GM23248 (cell line): ENCODE measurements at regions not wholly inside any gene's neighbourhood (a gene's known extent, or its start where the extent isn't known, plus 50 kb on each side); places are given as distances from the start of the nearest gene placed in this dataset.

Source experiments
- DNase-seq: peaks from one replicate; pipeline ENCODE4 v3.0.0-alpha.2; 2015
- H2AFZ ChIP-seq: fragments of 200-600 bp; sonication (generic); 2 replicates; pipeline ENCODE4 v1.6.1; 2016; ENCODE audit warnings: antibody characterized with exemption
- H3F3A ChIP-seq: fragments of 200-600 bp; sonication (generic); 2 replicates; pipeline ENCODE4 v1.6.1; 2016; ENCODE audit warnings: mild to moderate bottlenecking, antibody characterized with exemption, mixed run types; ENCODE audit not compliant: insufficient read depth
- H3K27ac ChIP-seq: fragments of 200-600 bp; sonication (generic); 2 replicates; pipeline ENCODE4 v1.5.1; 2016; ENCODE audit warnings: mild to moderate bottlenecking
- H3K27me3 ChIP-seq: fragments of 200-600 bp; sonication (generic); replicated peaks from 2 replicates; pipeline ENCODE4 v1.6.1; 2016; ENCODE audit warnings: mild to moderate bottlenecking; ENCODE audit not compliant: insufficient read depth
- H3K36me3 ChIP-seq: fragments of 200-600 bp; sonication (generic); 2 replicates; pipeline ENCODE4 v1.6.1; 2016; ENCODE audit warnings: low read depth, mild to moderate bottlenecking
- H3K4me1 ChIP-seq: fragments of 200-600 bp; sonication (generic); 2 replicates; pipeline ENCODE4 v1.6.1; 2016; ENCODE audit warnings: mild to moderate bottlenecking; ENCODE audit not compliant: insufficient read depth
- H3K4me2 ChIP-seq: fragments of 200-600 bp; sonication (generic); one replicate; pipeline ENCODE4 v1.6.1; 2016; ENCODE audit warnings: mild to moderate bottlenecking; ENCODE audit not compliant: unreplicated experiment
- H3K4me3 ChIP-seq: fragments of 200-600 bp; sonication (generic); 2 replicates; pipeline ENCODE4 v1.5.1; 2016; ENCODE audit warnings: mild to moderate bottlenecking
- H3K79me2 ChIP-seq: fragments of 200-600 bp; sonication (generic); 2 replicates; pipeline ENCODE4 v1.6.1; 2016; ENCODE audit warnings: mild to moderate bottlenecking; ENCODE audit not compliant: insufficient read depth
- H3K9ac ChIP-seq: fragments of 200-600 bp; sonication (generic); 2 replicates; pipeline ENCODE4 v1.6.1; 2016; ENCODE audit warnings: mild to moderate bottlenecking
- H3K9me2 ChIP-seq: fragments of 200-600 bp; sonication (generic); 2 replicates; pipeline ENCODE4 v1.6.1; 2016; ENCODE audit warnings: mixed run types, mild to moderate bottlenecking, moderate library complexity; ENCODE audit not compliant: insufficient read depth
- H3K9me3 ChIP-seq: fragments of 200-600 bp; sonication (generic); one replicate; pipeline ENCODE4 v1.6.1; 2017; ENCODE audit warnings: low read depth
- H4K20me1 ChIP-seq: fragments of 200-600 bp; sonication (generic); 2 replicates; pipeline ENCODE4 v1.6.0; 2016; ENCODE audit not compliant: insufficient read depth
- EZH2 ChIP-seq: fragments of 200-600 bp; sonication (generic); IDR thresholded peaks from 2 replicates; pipeline ENCODE4 v1.6.1; 2018; ENCODE audit warnings: antibody characterized with exemption, mild to moderate bottlenecking; ENCODE audit not compliant: insufficient read depth, poor library complexity, severe bottlenecking
- EZH2phosphoT487 ChIP-seq: fragments of 200-600 bp; sonication (generic); IDR thresholded peaks from 2 replicates; pipeline ENCODE4 v1.6.1; 2018; ENCODE audit warnings: antibody characterized with exemption, moderate library complexity, mild to moderate bottlenecking, low read depth; ENCODE audit not compliant: insufficient read depth
- WGBS, 2 experiments: methylation state at CpG; one replicate each; pipeline ENCODE4 v1.1.6; 2015 to 2017; ENCODE audit warnings: low lambda C conversion rate in 2 of 2, low coverage in 1 of 2; ENCODE audit errors: missing lambda C conversion rate in 2 of 2; 5-methylcytosine and 5-hydroxymethylcytosine counted together
- in situ Hi-C: fragments of 300-500 bp; cut with MboI; formaldehyde crosslinking; loops from 2 replicates; pipeline ENCODE4 v1.15.0; 2020

- Histone ChIP-seq H4K20me1 (no peaks in the 10 kb centered on the region), H3K27me3 (no peaks in the 10 kb centered on the region), H3K9me3 (no peaks in the 10 kb centered on the region), H2AFZ (no peak overlapping the region), H3K27ac (no peak overlapping the region), H3K4me3 (no peak overlapping the region), H3K9me2 (no peaks in the 10 kb centered on the region), H3K79me2 (no peaks in the 10 kb centered on the region), H3K4me1 (no peaks in the 10 kb centered on the region), H3K9ac (no peak overlapping the region), H3F3A (no peaks in the 10 kb centered on the region), H3K36me3 (no peaks in the 10 kb centered on the region), H3K4me2 (no peak overlapping the region)
- TF ChIP-seq EZH2 = no peak
- TF ChIP-seq EZH2phosphoT487 = no peak
- DNase-seq = no peak
- in situ Hi-C loops = no loop called here
Measured at GRCh38 chr4:101500742-101501141, 153.4 kb upstream of the PPP3CA start.

DNA sequence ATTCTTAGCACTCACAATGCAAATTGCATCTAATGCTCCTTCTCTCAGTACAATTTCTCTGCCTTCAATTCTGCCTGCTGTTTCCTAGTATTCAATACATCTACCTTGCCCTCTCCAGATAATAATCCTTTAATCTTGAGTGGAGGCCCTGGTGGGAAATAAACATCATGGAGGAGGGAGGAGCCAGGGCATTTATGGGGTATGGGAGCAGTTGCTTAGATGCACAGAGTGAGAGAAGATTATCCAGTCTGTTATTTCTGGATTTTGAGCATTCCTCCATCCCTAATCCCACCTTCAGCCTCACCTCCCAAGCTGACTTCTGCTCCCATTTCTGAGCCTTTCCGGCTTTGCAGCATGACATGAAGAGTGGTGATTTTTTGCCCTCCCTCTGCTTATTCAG is 127.9 kb upstream of the PPP3CA start:
- Histone ChIP-seq H2AFZ (no peak overlapping the region), H4K20me1 (no peaks in the 10 kb centered on the region), H3K4me1 (peaks cover 6% of the 10 kb centered on the region), H3K9me3 (no peaks in the 10 kb centered on the region), H3F3A (no peaks in the 10 kb centered on the region), H3K79me2 (no peaks in the 10 kb centered on the region), H3K27ac (no peak overlapping the region), H3K4me2 (peak overlapping the region; percentile 3), H3K36me3 (no peaks in the 10 kb centered on the region), H3K27me3 (no peaks in the 10 kb centered on the region), H3K9ac (no peak overlapping the region), H3K9me2 (no peaks in the 10 kb centered on the region), H3K4me3 (no peak overlapping the region)
- in situ Hi-C loops = no loop called here
- 33 to 50% methylated on average over 1 of the region's 1 CpG for WGBS, 2 experiments
- peak; percentile 3 for DNase-seq
- TF ChIP-seq EZH2 (no peak), EZH2phosphoT487 (no peak)

DNA sequence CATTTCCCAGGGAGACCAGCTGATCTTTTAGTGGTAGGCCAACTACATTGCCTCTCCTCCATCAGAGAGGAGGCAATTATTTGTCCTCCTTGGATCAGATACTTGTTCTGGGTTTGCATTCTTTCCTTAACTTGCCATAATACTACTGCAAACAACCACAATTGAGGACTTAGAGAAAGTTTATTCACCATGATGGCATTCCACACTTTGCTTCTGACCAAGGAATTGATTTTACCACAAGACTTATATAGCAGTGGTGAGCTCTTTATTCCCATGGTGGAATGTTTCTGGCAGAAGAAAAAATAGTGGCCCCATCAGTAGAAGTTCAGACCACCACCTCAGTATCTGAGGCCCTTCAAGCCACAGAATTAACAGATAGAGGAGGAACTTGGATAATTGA is 123.9 kb upstream of the PPP3CA start:
- TF ChIP-seq EZH2phosphoT487 (no peak), EZH2 (no peak)
- no peaks in the 10 kb centered on the region for H3K27me3 ChIP-seq
- no peaks in the 10 kb centered on the region; the same call in 1 of the 2 replicates for H3K9me2 ChIP-seq
- no peak overlapping the region for H3K4me3 ChIP-seq
- in situ Hi-C loops = no loop called here
- no peaks in the 10 kb centered on the region for H3K9me3 ChIP-seq
- peaks cover 6% of the 10 kb centered on the region for H3K4me1 ChIP-seq
- no peaks in the 10 kb centered on the region for H3K79me2 ChIP-seq
- H4K20me1 ChIP-seq = no peaks in the 10 kb centered on the region
- peak; percentile 5 for DNase-seq
- no peak overlapping the region for H3K27ac ChIP-seq
- H3F3A ChIP-seq = no peaks in the 10 kb centered on the region
- H2AFZ ChIP-seq = no peak overlapping the region
- H3K36me3 ChIP-seq = no peaks in the 10 kb centered on the region
- no peak overlapping the region for H3K9ac ChIP-seq
- H3K4me2 ChIP-seq = no peak overlapping the region

DNA sequence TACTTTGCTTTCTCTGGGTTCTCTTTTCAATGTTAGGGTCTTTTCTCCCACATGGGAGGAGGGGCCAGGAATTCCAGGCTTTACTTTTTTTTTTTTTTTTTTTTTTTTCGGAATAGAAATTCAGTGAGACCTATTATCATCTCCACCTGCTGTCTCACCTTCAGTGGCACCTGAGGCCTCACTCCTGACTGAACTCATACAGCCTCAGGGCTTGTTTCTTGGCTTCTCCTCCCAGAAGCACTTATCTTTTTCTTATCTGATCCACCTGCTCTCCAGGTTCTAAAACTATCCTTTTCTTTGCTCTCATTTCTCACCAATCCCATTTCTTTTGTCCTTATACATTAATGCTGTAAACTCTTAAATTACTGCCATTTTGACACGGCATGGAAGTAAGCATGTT is 117.3 kb upstream of the PPP3CA start:
- in situ Hi-C loops = no loop called here
- DNase-seq = no peak
- no peaks in the 10 kb centered on the region for H4K20me1 ChIP-seq
- H3K27me3 ChIP-seq = no peaks in the 10 kb centered on the region
- H3K9me2 ChIP-seq = no peaks in the 10 kb centered on the region; the same call in 1 of the 2 replicates
- no peak overlapping the region for H3K9ac ChIP-seq
- H3F3A ChIP-seq = no peaks in the 10 kb centered on the region
- H3K9me3 ChIP-seq = no peaks in the 10 kb centered on the region
- 39 to 62% methylated on average over 2 of the region's 2 CpGs for WGBS, 2 experiments
- H3K4me1 ChIP-seq = no peaks in the 10 kb centered on the region
- no peaks in the 10 kb centered on the region for H3K36me3 ChIP-seq
- H3K4me2 ChIP-seq = no peak overlapping the region
- H3K79me2 ChIP-seq = no peaks in the 10 kb centered on the region
- TF ChIP-seq EZH2 (no peak), EZH2phosphoT487 (no peak)
- no peak overlapping the region for H2AFZ ChIP-seq
- H3K4me3 ChIP-seq = no peak overlapping the region
- no peak overlapping the region for H3K27ac ChIP-seq

DNA sequence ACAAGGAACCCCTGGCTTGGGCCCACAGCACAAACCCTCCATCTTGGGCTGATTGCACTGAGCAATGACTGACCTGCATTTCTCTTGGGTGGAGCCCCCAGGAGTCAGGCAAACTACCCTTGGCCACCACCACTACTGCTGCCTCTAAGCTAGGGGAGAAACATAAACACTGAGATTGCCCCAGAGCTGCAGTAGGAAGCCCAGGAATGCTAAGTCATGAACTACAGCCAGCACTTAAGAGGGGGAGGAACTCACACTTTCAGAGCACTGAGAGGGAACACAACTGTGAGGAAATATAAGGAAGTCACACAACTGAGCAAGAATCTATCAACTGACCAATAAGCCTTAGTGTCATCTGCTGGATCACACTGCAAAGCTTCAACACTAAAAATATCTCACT is 111.6 kb upstream of the PPP3CA start:
- TF ChIP-seq EZH2phosphoT487 (no peak), EZH2 (no peak)
- Histone ChIP-seq H3F3A (no peaks in the 10 kb centered on the region), H3K4me1 (no peaks in the 10 kb centered on the region), H3K9me2 (no peaks in the 10 kb centered on the region), H3K27ac (no peak overlapping the region), H3K4me3 (no peak overlapping the region), H3K27me3 (no peaks in the 10 kb centered on the region), H2AFZ (no peak overlapping the region), H3K4me2 (no peak overlapping the region), H3K79me2 (no peaks in the 10 kb centered on the region), H3K9me3 (no peaks in the 10 kb centered on the region), H3K36me3 (no peaks in the 10 kb centered on the region), H4K20me1 (no peaks in the 10 kb centered on the region), H3K9ac (no peak overlapping the region)
- in situ Hi-C loops = no loop called here
- peak; percentile 7 for DNase-seq
